ENCODE measurements at regions not wholly inside any gene's neighbourhood (a gene's known extent, or its start where the extent isn't known, plus 50 kb on each side); places are given as distances from the start of the nearest gene placed in this dataset.
A peak's percentile ranks its signal among the peaks of the same experiment; 100 is the strongest.
"Not testable (repeated sequence)": the region's sequence is repeated elsewhere in the genome, so short reads cannot be mapped to it uniquely, and the experiment has no call there.

DNA sequence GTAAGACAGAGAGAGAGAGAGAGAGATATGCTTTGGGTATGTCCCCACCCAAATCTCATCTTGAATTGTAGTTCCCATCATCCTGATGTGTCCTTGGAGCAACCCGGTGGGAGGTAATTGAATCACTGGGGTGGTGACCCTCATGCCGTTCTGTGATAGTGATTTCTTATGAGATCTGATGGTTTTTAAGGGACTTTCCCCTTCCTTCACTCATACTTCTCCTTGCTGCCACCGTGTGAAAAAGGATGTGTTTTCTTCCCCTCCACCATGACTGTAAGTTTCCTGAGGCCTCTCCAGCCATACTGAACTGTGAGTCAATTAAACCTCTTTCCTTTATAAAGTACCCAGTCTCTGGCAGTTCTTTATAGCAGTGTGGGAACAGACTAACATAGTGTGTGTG is 60.3 kb downstream of the EOMES start:
- no peak for ATAC-seq

DNA sequence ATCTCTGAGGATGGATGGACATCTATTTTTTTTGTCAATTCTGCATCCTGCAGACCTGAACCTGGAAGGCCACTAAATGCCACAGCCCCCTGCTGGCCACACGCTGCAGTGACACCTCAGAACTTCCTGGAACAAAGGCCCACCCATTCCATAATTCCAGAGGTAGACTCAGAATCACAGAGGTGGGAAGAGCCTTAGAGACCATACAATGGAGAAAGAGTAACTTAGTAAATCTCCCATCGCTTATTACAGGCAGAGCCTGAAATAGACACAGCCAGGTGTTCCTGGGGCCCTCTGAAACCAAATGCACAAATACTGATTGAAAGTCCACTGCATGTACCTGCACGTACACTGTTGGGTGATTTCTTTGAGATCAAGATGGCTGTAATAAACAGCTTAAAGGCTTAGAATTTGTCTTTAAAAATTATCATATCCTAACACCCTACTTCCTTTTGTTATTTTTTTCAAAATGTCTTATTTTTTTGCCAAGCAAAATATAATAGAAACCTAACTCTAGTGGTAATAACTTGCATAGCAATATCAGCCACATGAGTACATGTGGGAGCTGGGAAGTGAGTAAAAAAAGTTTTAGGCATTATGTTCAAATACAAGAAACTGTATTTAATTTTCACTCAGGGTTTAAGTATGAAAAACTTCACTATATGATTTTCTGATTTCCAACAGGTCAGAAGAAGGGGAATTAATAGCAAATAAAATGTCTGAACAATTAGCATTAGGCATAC is 62.7 kb downstream of the EOMES start:
- peak; percentile 64 for ATAC-seq

DNA sequence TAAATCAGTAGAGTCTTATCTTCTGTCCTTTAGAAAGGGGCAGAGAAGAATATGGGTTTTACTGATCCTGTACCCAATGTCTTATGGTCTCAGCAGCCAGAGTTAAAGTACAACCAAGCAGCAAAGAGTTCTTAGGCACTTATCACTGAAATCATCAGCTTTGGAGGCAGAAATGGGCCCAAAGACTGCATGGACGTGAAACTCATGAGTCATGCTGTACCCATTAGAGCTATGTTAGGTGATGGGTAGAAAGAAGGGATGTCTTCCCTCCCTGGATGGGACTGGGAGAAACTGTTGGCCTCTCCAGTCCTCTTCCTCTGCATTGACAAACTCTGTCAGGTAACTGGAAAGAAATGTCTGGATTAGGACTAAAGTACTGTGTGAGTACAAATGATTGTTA is 63.4 kb downstream of the EOMES start:
- ATAC-seq = no peak

DNA sequence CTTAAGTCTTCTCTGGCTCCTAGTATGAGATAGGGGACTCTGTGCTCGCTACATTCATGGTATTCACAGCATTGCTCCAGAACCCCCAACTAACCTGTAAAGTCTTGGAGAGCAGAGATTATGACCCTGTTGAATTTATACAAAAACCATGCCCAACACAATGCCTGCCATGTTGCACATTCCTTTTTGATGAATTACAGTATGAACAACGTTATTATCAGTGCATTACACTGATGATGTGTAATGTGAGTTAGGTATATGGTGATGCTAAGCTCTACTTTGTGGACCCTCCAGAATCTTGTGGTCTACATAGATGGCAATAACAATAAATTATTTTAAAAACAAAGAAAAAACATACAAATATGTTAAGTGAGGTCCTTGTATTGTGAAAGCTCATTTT is 64.3 kb downstream of the EOMES start:
- no peak for ATAC-seq

DNA sequence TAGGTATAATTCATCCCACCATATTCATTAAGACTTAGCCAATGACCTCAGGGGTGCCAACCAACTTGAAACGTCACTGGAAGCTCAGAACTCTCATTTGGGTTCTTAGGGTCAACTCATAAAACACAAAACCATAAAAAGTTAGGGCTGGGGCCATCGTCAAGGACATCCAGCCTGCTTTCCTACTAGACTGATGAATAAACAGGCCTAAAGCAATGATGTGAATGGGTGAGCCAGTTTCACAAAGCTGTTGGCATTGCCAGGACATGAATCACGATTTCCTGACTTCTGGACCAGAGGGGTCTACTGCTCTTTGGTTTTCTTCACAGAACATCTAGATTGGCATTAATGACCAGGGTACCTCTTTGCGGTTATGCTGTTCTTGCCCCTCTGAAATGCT is 64.7 kb downstream of the EOMES start:
- peak; percentile 35 for ATAC-seq

DNA sequence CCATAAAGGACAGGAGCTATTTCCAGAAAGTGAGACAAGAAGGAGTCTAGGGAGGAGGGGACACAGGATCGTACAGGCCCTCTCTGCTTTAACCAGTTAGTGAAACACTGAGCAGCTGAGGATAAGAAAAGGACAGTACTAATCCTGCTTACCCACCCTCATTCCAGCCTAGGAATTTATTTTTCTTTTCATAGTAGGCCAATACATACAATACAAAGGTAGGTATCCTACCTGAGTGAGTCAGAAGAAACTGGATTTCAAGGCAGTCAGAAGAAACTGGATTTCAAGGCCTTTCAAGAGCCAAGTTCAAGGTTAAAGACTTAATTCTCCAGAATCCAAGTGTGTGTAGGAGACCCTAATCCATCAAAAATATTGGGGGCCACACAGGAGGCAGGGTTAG is 65.3 kb downstream of the EOMES start:
- ATAC-seq = peak; percentile 83

DNA sequence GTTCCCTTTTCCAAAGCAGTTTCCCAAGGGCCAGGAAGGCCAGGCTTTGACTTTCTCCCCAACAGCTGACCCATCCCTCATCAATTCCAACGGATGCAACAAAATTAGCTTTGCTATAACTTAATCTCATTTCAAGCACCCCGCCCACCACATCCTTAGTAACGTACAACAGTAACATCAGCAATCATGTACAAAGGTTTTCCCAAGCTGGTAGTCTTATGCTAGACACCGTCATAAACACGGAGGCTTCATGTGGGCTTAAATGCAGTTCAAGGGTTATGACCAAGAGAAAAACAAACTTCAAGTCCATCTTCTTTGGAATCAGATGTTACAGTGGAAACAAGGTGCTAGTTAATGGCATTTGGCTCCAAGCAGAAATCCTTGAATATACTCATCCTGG is 66.6 kb downstream of the EOMES start:
- no peak for ATAC-seq

DNA sequence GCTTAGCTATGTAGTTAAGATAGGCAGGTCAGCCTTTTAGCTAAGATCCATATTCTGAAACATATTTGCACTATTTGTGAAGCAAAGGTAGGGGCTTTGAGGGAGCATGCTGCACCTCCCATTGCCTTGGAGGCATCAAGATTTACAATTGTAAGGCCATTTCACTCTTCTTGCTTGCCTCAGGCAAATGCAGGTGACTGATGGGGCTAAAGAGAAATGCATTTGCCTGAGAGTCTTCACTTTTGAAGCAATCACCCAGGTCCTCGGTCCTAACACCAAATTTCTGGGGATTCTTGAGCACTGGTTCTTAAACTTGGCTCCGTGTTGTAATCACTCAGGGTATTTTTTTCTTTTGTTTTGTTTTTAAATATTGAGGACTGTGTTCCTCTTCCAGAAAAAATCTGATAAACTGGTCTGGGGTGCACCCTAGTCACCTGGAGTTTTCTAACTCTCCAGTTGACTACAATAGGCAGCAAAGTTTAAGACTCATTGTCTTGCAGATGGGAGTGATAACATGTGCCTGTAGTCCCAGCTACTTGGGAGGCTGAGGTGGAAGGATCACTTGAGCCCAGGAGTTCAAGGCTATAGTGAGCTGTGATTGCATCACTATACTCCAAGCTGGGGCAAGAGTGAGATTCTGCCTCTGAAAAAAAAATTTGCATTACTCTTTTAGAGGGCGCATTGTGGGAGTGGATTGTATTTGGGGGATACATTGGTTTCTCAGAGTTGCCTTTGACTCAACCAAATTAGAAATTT is 68.1 kb downstream of the EOMES start:
- ATAC-seq = no peak

DNA sequence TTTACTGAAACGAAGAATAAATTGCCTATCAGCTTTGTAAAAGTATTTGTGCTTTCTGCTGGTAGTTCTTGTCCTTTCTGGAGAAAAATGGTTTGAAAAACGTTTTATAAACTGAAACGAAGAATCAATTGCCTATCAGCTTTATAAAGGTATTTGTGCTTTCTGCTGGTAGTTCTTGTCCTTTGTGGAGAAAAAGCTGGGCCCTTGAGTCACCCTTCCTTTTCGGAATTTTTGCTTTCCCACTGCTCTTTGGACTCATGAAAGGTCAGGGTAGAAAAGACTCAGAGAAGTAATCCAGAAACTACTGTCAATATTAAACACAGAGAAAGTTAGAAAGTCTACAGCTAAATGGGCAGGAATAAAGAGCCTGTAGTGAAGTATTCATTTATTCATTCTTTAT is 72.8 kb downstream of the EOMES start:
- no peak for ATAC-seq

DNA sequence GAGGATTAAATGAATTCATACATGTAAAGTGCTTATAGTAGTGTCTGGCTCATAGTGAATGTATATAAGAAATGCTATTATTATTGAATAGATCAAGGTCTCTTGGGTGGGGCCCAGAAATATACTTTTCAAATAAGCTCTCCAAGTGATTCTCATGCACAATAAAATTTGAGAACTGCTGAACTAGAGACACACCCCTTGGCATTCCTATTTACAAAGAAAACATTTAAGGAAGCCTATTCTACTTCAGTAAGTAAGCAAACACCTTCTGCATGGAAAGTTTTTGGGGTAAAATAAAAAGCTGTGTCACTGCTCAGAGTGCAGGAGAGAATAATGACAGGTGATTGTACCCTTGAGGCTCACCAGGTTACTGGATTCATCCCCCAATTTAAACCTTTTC is 75.2 kb downstream of the EOMES start:
- no peak for ATAC-seq

DNA sequence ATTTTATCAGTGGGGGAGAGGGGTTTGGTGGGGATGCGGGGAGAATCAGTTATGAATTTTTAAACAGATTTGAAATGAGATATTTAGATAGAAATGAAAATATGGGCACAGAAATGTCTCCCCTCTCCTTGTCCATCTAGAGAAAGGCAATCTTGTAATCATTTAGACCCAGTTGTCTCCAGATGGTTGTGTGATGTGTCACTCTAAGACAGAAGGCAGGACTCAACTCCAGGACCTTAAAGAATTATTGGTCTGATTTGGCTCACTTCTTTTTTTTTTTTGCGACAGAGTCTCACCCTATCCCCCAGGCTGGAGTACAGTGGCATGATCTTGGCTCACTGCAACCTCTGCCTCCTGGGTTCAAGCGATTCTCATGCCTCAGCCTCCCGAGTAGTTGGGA is 77.2 kb downstream of the EOMES start:
- no peak for ATAC-seq

DNA sequence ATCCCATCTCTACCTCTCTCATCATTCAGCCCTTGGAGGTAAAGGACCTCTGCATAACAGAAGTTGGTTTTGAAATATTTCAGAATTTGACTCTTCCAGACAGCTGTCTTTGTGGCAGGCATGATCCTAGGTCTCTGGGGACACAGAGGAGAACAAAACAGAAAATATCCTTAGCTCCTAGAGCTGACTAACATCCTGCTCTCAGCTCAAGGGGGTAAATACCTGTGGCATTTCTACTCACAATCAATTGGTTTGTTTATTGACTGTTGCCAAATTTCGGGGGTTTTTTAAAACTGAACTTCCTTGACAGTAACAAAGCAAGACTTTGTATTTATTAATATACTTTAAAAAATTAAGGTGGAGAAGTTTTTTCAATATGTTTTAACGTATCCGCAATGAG is 78.8 kb downstream of the EOMES start:
- no peak for ATAC-seq

DNA sequence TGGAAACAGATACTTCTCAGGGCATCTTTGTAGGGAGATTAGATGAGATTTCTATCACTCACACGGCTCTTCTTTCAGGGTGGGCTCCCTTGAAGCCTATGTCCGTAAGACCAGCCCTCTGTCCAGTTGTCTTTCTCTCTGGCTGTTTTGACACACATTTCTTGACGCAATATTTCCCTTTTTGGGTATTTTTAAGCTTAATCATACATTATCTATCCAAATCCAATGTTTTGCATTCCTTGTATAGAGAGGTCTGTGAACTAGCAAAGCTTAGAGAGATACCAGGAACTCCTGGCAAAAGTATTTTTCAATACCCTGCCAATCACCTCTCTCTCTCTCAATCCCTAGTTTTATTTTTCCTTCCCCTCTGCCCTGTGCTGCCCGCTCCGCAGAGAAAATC is 79.3 kb downstream of the EOMES start:
- no peak for ATAC-seq

DNA sequence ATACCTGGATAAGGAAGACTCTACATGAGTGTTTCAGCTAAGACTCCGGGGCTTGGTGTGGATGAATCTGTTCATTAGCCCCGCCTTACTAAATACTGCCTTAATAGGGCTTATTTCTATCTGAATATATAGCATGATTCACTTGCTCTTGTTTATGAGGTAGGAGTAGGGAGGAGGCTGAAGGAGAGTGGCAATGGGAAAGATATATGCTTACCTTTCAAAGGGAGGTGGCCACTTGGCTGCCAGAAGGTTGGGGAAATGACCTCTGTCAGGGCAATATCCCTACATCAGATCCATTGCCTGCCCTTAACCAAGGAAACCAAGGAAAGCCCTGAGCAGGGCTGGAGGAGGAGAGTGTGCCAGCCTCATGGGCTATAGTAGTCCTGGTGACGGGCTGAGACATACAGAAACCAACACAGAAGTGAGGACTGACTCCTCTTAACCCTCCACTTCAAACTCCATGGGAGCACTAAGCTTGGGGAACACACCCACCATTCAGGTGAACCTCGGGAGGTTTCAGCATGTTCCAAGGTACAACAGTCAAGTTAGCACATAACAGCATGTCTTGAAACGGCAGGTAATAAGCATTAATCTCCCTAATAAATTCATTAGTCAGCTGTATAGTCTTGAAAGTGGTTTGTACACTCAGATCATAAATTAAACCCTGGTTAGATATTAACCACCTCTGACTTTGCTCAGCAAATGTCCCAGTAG is 80.1 kb downstream of the EOMES start:
- ATAC-seq = peak; percentile 93

DNA sequence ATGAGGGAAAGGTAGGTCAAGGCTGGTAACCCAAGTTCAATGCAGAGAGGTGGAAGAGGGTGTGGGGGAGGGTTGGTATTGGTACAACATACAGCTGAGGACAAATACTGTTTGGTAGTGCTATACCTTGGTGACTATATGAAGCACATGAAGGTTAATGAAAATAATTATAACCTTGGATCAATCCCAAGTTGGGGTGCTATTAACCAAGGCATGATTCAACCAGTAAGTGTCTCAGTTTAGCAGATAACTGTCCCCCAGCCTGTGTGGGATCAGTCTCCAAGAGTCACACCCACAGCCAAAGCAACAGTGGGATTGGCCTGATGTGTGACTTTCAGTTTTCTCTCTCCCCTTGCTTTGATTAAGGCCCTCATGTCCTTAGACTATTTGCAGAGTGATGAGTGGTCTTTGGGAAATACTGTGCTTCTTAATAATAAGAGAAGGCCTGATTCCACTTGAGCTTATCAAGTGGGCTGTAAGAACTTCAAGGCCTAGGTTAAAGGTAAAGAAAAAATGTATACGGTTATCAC is 80.8 kb downstream of the EOMES start:
- ATAC-seq = peak; percentile 12

DNA sequence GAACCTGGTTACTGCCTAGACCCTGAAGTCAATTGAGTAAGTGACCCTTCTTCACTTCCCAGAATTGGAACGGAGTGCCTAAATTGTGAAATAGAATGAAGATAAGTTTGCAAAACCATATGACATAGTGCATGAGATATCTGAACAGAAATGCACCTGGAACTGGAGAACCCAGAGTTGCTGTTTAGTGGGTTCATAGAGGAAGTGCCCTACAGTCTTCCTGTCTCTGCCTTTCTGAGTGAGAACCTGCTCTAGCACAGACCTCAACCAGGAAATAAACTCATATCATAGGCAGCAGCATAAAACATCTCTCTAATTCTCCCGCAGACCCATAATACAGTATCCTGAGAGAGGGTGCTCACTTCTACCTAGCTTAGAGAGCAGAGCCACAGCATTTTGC is 82.9 kb downstream of the EOMES start:
- no peak for ATAC-seq

DNA sequence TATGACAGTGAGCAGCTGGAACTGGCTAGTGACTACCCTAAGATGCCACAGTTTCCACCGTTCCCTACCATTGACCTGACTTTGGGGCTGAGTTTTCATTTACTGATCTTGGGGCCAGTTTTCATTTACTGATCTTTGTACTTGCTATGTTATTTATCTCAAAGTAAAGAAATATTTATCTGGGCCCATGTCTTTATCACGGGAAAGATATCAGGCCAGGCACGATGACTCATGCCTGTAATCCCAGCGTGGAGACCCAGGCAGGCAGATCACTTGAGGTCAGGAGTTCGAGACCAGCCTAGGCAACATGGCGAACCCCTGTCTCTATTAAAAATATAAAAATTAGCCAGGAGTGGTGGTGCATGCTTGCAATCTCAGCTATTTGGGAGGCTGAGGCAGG is 83.5 kb downstream of the EOMES start:
- ATAC-seq = no peak

DNA sequence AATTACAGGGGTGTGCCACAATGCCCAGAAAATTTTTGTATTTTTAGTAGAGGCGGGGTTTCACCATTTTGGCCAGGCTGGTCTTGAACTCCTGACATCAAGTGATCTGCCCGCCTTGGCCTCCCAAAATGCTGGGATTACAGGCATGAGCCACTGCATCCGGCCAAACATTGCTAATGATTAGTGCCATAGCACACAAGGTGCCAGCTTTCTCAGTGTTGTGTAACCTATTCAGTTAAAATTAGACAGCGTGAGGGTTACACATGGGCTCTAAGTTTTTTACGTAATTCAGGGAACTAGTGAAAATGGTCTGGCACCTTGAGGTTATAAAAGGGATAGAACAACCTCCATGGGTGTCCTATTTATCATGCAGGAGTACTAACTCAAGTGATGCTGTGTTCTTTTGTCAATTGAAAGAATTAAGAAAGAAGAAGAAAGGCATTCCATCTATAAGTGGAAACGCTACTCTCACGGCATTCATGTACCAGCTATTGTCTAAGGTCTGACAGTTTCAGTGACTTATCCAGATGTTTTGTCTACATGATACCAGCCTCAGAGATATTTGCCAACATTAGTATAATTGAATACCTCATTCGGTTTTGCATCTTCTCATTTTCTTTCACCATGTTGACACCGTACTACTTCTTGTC is 84.7 kb downstream of the EOMES start:
- no peak for ATAC-seq

DNA sequence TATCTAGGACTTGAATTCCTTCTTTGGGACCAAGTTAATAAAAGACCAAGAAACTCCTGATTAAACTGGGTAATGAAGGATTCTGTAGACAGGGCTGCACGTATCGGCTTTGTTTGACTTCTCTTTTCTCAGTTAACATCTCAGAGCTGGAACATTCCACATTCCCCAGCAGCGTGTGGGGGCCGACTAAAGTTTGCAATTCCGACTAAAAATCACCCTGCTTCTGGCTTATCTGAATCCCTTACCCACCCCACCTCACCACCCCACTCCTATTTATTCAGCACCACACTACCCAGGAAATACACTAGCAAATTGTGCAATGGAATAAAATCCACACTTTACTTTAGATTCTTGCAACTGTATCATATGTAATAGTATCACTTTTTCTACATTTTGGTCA is 87.1 kb downstream of the EOMES start:
- ATAC-seq = not testable (repeated sequence)

DNA sequence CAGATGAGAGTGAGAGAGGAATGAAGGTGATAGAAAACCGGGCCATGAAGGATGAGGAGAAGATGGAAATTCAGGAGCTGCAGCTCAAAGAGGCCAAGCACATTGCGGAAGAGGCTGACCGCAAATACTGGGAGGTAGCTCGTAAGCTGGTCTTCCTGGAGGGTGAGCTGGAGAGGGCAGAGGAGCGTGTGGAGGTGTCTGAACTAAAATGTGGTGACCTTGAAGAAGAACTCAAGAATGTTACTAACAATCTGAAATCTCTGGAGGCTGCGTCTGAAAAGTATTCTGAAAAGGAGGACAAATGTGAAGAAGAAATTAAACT is 88.9 kb downstream of the EOMES start:
- peak; percentile 58 for ATAC-seq

DNA sequence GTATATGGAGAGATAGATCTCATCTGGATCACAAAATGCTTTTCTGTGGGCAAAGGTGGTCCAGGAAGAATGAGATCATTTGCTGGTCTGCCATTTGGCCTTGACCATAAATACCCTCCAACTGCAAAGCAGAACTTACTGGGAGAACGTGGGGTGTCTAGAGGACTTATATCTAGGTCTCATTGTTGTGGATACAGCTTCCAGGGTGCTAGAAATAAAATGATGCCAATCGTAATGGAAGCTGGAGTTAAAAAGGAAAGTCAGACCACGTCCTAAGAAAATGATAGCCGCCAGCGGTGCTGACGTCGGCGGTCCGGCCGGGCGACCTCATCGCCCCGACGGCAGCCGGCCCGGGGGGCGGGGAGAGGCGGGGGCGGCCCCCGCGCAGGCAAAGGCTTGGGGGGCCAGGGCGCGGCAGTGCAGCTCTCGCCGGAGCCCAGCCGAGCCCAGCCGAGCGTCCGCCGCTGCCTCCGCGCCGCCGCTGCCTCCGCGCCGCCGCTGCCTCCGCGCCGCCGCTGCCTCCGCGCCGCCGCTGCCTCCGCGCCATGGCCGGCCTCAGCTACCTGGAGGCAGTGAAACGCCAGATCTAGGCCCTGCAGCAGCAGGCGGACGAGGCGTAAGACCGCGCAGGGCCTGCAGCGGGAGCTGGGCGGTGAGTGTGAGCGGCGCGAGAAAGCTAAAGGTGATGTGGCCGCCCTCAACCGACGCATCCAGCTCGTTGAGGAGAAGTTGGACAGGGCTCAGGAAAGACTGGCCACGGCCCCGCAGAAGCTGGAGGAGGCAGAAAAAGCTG is 89.5 kb downstream of the EOMES start:
- ATAC-seq = peak; percentile 79

DNA sequence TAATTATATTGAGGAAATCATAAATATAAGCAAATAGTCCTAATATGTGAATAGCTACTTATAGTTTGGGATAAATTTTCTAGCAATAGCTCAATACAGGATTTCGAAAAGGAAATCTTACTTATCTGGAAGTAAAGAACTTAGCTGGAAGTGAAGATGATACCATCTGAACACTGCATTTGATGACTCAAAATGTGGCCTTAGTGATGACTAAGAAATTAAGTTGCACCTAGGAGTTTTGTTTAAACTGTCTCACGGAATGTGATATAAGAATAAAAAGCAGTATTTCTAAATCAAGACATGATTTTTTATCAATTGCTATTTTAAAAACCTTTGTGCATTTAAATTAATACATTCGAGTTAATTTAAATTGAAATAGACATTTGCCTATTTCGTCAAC is 91.2 kb downstream of the EOMES start:
- ATAC-seq = no peak
